ENCODE measurements at regions not wholly inside any gene's neighbourhood (a gene's known extent, or its start where the extent isn't known, plus 50 kb on each side); places are given as distances from the start of the nearest gene placed in this dataset.
"Not testable (repeated sequence)": the region's sequence is repeated elsewhere in the genome, so short reads cannot be mapped to it uniquely, and the experiment has no call there.

DNA sequence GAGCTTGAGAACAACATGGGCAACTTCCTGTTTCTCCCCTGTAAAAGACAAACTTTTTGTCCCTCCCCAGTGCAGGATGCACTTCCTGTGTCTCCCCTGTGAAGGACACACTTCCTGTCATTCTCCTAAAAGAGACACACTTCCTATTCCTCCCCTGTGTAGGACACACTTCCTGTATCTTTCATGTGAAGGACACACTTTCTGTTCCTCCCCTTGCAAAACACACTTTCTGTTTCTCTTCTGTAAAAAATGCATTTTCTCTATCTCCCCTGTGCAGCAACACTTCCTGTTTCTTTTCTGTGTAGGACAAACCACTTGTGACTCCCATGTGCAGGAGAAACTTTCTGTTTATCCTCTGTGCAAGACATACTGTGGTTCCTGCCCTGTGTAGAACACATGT lies 488.6 kb upstream of the USP9Y start:
- no peak for DNase-seq (ENCODE audit: low read depth in 2 of 2)

DNA sequence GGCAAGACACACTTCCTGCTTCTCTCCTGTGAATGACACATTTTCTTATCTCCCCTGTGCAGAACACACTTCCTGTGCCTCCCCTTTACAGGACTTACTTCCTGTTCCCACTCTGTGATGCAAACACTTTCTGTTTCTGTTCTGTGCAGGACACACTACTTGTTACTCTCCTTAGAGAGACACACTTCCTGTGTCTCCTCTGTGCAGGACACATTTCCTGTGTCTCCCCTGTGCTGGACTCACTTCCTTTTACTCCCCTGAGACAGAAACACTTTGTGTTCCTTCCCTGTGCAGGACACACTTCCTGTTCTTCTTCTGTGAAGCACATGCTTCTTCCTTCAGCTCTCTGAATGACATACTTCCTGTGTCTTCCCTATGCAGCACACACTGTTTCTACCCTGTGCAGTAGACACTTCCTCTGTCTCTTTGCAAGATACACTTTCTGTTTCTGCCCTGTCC lies 485.4 kb upstream of the USP9Y start:
- no peak for DNase-seq (ENCODE audit: low read depth in 2 of 2)

DNA sequence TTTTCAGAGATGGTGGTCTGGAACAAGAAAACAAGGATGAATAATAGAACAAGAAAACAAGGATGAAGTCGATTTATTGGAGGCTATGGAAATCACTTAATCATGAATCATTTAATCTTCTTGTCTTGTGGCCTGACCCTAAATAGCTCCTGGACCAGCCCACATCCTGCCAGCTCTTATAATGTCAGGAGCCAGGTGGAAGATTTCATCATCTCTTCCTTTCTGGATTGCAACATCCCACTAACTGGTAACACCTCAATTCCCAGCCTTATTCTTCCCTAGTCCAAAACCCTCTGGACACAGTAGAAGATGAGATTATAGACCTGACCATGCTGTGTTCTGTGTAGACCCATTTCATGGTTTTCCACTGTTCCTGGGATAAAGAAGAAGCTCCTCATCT lies 470.1 kb upstream of the USP9Y start:
- no peak for DNase-seq (ENCODE audit: low read depth in 2 of 2)

DNA sequence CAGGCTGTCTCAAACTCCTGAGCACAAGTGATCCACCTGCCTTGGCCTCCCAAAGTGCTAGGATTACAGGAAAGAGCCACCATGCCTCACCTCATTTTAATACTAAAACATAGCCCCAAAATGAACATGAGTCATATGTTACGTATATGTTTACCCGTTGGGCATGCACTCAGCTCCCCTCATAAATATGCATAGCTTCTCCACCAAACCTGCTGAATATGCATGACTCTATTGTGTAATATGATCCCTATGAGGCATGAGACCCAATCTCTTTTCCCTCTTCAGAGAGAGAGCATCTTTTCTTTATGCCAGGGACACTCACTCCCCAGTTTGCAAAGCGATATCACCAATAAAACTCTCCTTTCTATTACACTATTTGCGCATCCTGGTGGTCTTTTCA lies 464.6 kb upstream of the USP9Y start:
- DNase-seq (ENCODE audit: low read depth in 2 of 2) = no peak

DNA sequence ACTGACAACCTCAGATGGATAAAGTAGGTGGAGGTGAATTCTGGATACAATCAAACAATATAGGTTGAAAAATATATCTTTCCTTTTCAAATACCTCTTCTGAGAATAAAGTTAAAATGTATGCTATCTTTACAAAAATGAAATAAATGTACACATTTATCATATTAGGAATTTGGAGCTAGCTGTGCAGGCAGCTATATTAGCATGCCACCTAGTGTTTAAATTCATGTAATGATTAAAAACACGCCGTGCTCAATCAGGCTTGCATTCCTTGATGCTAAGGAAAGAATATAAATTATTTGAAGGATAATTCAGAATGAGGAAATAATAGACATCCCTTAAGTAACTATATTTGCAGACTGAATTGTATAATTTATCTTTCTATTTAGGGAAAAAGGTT lies 460.7 kb upstream of the USP9Y start:
- not testable (repeated sequence) for DNase-seq (ENCODE audit: low read depth in 2 of 2)

DNA sequence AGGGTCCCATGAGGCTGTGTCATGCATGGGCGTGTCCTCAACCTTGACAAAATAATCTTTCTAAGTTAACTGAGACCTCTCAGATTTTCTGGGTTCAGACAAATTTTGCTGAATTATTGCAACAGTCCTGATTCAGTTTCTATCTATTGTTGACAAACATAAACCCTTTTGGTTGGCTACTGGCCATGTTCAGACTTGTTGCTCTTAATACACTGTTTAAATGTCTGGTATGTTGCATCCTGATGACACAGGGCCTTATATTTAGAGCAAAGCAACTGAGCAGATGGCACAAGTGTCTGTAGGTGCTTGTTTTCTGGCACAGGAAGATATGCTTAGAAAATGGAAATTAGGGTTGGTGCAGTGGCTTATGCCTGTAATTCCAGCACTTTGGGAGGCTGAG lies 456.9 kb upstream of the USP9Y start:
- no peak for DNase-seq (ENCODE audit: low read depth in 2 of 2)

DNA sequence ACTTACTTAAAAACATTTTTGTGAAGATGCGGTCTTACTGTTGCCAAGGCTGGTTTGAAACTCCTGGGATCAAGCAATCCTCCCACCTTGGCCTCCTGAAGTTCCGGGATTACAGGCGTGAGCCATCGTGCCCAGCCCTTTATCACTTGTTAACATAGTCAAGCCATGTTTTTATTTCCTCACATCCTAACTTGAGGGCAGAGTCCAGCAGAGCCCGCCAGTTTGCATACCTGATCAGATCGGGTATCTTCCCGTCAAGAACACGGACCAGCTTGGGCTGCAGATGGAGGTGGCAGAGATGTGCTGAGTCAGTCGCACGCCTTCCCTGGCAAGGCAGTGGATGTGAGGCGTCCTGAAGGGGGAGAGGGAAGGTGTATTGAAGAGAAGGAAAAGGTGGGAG lies 447.3 kb upstream of the USP9Y start:
- no peak for DNase-seq (ENCODE audit: low read depth in 2 of 2)

DNA sequence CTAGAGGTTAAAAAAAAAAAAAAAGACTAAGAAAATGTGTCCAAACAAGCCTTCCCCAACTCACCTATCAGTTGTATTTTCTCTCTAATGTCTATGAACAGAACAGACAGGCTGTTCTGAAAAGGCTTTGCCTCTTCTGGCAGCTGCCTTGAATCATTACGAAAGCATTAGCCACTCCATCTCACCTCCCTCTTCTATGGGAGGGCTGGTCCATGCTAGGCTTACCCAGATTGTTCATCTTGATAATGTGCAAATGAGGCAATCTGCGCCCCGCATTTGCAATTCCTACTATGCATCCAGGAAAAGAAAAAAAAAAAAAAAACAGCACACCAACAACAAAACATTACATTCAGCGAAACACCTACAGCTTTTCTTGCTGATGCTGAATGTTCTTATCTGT lies 429.9 kb upstream of the USP9Y start:
- DNase-seq (ENCODE audit: low read depth in 2 of 2) = no peak

DNA sequence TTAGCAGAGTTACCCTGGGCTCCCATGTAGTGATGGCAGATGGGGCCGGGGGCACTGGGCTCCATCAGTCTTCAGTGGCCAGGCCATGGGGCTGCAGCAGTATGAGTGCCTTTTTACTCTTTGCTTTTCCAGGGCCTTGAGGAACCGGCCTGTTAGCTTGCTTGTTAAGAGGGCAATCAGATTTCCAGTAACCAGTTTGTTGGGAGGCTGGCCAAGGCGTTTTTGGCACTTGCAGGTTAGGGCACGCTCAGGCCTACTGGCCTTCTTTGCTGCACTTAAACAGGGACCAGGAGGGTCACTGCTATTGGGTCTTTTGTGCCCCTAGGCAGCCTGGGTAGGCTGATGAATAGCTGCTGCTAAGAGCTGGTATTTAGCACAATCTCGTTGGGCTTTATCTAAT lies 415.4 kb upstream of the USP9Y start:
- no peak for DNase-seq (ENCODE audit: low read depth in 2 of 2)

DNA sequence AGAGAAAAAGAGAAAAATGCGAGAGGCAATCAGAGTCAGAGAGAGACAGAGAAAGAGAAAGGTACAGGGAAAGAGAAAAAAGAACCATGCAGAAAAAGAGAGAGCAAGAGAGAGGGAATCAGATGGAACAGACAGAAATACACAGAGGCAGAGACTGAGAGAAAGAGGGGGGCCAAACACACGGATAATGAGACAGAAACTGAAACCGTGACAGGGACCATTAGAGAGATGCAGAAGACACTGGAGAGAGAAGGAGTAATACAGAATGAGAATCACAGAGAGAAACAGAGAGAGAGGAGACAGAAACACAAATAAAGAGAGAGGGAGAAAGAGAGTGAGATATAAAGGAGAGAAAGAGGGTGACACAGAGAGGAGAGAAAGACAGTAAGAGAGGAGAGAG lies 412.1 kb upstream of the USP9Y start:
- no peak for DNase-seq (ENCODE audit: low read depth in 2 of 2)

DNA sequence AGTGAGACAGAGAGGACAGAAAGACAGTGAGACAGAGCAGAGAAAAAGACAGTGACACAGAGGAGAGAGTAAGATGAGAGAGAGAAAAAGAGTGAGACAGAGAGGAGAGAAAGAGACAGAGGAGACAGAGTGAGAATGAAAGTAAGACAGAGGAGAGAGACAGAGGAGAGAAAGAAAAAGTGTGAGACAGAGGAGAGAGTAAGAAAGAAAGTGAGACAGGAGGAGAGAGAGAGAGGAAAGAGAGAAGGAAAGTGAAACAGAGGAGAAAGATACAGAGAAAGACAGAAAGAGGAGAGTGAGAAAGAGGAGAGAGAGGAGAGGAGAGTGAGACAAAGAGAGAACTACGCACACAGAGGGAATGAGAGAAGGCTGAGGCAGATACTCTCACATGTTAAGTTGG lies 411.6 kb upstream of the USP9Y start:
- DNase-seq (ENCODE audit: low read depth in 2 of 2) = no peak

DNA sequence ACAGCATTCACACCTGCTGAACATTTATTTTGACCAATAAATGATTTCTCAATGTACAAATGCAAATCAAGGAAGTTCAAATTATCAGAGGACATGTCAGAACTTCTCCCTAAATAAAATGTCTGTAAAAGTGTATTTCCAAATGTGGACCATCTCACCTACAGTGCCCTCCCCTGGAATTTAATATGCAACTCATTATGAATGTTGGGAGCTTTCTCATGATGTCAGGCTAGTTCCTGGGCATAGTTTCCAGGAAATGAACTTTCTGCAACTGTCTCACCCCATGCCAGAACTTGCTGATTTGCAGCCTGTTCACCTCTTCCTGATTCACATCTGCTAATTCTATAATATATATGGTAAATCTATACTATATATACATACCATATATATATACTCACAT lies 408.5 kb upstream of the USP9Y start:
- DNase-seq (ENCODE audit: low read depth in 2 of 2) = no peak

DNA sequence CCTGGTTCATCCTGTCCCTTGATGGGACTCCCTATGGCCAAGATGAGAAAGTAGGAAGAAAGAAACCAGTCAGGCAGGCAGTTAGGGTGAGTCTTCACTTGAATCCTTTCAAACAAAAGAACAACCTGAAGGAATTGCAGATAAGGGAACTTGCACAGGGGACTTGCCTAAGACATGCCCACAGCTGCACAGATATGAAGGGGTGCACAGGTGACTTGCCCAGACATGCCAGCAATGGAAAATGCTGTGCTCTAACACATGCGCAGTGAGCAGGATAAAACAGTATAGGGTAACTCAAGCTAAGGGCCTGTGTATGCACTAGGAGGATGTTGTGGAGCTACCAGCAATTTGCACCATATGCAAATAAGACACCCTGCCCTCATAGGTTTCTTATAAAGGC lies 404.6 kb upstream of the USP9Y start:
- no peak for DNase-seq (ENCODE audit: low read depth in 2 of 2)

DNA sequence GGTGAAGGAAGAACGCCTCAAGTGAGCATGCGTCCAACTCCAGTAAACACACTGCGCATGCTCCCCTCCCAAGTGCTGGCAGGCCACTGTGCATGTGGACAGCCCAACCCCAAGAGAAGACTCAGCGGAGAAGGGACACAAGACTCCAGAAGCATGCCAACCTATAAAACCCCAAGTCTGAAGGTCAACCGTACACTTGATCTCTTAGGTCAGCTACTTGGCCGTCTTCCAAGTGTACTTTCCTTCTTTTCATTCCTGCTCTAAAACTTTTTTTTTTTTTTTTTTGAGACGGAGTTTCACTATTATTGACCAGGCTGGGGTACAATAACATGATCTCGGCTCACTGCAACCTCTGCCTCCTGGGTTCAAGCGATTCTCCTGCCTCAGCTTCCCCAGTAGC lies 401.2 kb upstream of the USP9Y start:
- not testable (repeated sequence) for DNase-seq (ENCODE audit: low read depth in 2 of 2)

DNA sequence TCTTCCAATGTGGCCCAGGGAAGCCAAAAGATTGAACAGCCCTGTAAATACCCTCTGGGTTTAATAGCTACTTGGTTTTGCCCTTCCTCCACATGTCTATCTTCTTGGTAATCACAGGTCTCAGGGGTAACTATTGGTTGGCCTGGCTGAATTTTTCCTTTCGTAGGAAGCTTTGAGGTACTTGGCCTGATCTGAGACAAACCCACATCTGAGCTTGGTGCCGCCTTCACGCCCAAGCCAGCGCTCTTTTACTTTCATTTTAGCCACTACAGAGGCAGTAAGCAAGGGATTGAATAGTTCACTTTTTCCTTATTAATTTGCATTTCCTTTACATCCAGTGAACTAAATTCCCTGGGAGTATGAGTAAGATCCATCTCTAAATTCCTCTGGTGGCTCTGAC lies 397.6 kb upstream of the USP9Y start:
- no peak for DNase-seq (ENCODE audit: low read depth in 2 of 2)

DNA sequence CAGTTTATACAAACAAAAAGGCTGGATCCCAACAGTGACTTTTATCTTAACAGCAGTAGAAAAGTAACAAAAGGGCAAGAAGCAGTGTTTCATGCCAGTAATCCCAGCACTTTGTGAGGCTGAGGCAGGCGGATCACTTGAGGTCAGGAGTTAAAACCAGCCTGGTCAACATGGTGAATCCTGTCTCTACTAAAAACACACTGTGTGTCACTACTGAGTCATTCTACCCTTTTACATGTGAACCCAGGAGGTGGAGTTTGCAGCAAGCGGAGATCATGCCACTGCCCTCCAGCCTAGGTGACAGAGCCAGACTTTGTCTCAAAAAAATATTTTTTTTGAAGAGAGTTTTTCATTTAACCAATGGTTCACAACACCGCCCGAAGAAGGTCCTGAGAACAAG lies 395.6 kb upstream of the USP9Y start:
- no peak for DNase-seq (ENCODE audit: low read depth in 2 of 2)

DNA sequence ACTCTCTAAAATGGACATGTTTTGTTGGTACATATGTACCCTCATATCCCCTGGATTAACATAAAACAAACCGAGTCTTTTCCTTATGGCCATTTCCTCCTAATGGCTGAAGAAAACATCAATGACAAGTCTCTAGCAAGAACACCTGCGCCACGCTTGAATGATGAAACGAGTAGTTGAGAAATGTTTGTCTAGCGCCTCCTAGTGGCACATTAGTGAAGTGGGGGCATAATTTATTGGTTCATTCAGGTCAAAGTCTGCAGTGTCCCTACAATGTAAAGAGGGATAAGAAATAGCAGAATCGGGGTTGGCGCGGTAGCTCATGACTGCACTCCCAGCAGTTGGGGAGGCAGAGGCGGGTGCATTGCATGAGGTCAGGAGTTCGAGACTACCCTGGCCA lies 391.8 kb upstream of the USP9Y start:
- DNase-seq (ENCODE audit: low read depth in 2 of 2) = no peak

DNA sequence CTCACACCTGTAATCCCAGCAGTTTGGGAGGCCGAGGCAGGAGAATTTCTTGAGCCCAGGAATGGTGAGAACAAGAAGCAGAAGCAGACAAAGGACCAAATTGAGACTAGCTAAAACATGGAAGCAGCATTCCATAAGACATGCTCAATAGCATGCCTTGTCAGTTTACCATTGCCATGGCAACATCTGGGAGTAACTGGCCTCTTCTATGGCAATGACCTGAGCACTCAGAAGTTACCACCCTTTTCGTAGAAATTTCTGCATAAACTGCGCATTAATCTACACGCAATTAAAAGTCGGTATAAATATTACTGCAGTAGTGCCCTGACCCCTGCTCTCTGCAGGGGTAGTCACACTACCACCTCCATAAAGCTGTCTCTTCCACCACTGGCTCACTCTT lies 390.2 kb upstream of the USP9Y start:
- DNase-seq (ENCODE audit: low read depth in 2 of 2) = no peak

DNA sequence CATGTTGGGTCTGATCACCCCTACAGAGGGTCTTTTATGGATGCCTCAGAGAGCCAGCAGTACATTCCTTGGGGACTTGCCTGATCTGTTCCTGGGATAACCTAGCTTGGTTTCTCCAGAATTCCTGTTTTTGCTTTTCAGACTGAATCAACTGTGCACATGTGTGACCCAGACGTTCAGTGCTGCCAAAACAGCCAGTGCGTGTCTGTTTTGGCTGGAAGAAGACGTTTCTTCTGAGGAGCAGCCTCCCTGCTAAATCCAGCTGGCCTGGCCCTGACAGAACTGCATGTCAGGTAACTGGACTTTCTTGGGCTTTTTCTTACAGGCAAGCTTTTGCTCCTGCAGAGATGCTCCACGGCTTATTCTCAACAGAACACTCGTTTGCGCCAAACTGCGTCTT lies 373.3 kb upstream of the USP9Y start:
- no peak for DNase-seq (ENCODE audit: low read depth in 2 of 2)

DNA sequence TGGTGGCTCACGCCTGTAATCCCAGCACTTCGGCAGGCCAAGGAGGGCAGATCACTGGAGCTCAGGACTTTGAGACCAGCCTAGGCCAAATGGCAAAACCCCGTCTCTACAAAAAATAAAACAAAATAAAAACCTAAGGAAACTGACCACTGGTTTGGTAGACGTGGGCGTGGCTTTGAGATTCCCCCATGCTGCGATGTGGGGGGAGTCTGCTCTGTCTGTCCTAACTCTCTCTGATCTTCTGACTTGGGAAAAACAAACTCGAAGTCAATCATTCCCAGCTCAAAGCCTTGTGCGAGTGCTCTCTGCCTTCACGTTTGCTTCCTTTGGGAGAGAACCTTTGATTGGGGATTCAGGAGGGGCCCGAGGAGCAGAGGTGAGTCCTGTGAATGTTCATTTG lies 369.1 kb upstream of the USP9Y start:
- not testable (repeated sequence) for DNase-seq (ENCODE audit: low read depth in 2 of 2)

DNA sequence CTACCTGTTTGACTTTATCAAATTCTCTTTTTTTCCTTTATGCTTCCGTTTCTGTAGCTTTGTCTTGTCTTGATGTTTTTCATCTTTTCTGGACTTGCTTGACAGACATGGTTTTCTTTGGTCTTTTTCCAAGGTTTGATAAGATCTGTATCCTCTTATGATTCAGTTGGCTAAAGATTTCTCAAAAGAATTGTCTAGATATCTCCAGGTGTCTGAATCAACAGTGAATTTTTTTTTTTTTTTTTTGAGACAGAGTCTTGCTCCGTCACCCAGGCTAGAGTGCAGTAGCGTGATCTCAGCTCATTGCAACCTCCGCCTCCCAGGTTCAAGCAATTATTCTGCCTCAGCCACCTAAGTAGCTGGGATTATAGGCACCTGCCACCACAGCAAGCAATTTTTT lies 357.8 kb upstream of the USP9Y start:
- DNase-seq (ENCODE audit: low read depth in 2 of 2) = no peak

DNA sequence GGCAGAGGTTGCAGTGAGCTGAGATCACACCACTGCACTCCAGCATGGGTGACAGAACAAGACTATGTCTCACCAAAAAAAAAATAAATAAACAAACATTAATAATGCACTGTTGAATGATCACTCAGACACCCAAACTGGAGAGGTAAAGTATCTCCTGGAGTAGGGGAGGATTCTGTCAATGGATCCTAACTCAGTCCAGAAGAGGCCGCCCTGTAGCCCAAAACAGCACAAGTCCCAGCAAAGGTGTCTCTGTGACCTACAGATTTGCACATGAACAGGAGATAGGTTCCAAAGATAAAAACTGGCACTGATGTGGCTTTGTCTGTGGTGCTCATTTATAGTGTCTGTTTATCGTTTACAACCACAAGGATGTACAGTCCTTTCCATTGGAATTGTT lies 352.9 kb upstream of the USP9Y start:
- no peak for DNase-seq (ENCODE audit: low read depth in 2 of 2)

DNA sequence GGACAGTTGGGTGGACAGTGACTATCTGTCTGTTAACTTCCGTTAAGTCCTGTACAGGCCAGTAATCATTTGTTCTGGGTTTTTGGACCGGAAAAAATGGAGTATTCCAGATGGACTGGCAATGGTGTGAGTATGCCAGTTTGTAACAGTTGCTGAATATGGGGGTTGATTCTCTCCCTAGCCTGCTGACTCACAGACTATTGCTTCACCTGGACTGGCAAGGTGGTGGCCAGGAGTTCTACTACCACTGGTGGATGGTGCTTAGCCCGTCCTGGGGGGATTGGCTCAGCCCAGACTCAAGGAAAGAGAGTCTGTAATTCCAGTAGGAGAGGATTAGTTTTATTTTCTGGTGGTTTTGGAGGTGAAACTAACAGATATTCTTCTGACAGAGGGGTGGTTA lies 343.8 kb upstream of the USP9Y start:
- no peak for DNase-seq (ENCODE audit: low read depth in 2 of 2)

DNA sequence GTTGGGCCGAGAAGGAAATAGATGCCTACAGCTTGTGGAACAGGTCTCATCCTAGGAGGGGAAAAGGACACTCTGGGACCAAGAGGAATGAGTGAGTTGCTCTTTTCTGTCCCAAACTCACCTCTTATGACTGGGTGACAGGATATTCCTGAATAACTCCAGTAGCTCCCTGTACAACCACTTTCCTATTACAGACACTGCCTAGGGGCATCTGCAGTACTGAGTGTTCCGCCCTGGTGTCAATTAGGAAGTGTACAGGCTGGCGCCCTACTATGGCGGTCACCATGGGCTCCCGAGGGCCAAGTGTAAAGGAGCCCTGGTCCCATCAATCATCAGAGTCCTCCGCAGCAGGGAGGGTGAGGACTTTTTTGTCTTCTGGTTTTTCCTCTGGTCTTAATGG lies 343.4 kb upstream of the USP9Y start:
- DNase-seq (ENCODE audit: low read depth in 2 of 2) = no peak

DNA sequence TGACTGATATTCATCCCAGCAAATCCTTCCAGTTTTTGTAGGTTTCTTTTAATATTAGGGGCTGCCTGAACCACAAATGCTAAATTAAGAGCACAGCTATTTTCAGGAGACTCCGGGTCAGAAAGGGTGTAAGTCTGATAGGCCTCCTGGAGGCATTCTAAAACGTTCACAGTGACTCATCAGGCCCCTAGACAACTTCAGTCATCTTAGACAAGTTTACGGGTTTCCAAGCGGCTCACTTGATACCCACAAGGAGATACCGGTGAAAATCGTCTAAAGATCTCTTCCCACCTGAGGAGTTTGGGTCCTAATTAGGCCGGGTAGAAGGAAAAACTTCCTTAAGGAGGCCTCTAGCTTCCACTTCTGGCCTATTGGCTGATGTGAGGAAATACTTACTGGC lies 342.7 kb upstream of the USP9Y start:
- no peak for DNase-seq (ENCODE audit: low read depth in 2 of 2)
